Mesodermal cell (in vitro differentiated cells): ENCODE measurements at regions not wholly inside any gene's neighbourhood (a gene's known extent, or its start where the extent isn't known, plus 50 kb on each side); places are given as distances from the start of the nearest gene placed in this dataset.
"Not testable (repeated sequence)": the region's sequence is repeated elsewhere in the genome, so short reads cannot be mapped to it uniquely, and the experiment has no call there.

Source experiments
- H3K27ac ChIP-seq: 2 replicates; pipeline ENCODE4 v1.7.0; 2013; ENCODE audit warnings: mild to moderate bottlenecking, low read depth, low read length, moderate library complexity; ENCODE audit not compliant: severe bottlenecking
- H3K36me3 ChIP-seq: 2 replicates; pipeline ENCODE4 v1.7.1; 2013; ENCODE audit warnings: mild to moderate bottlenecking, low read length, moderate library complexity; ENCODE audit not compliant: control insufficient read depth, insufficient read depth
- H3K4me1 ChIP-seq: one replicate; pipeline ENCODE4 v1.7.1; 2013; ENCODE audit warnings: mild to moderate bottlenecking, low read length; ENCODE audit not compliant: insufficient read depth, control insufficient read depth, poor library complexity, severe bottlenecking
- H3K4me3 ChIP-seq: 2 replicates; pipeline ENCODE4 v1.7.0; 2013; ENCODE audit warnings: low read length, control low read depth, mild to moderate bottlenecking; ENCODE audit not compliant: insufficient read depth, poor library complexity, severe bottlenecking; ENCODE audit errors: extremely low read depth
- H3K9me3 ChIP-seq: 2 replicates; pipeline ENCODE4 v1.7.1; 2013; ENCODE audit warnings: mild to moderate bottlenecking, low read length, moderate library complexity; ENCODE audit not compliant: control insufficient read depth
- WGBS, 2 experiments: methylation state at CpG; one replicate each; pipeline ENCODE4 v1.1.5; 2013; ENCODE audit warnings: missing lambda C conversion rate in 2 of 2; ENCODE audit not compliant: insufficient coverage in 2 of 2; 5-methylcytosine and 5-hydroxymethylcytosine counted together

GRCh38 chr7:53237344-53237913 is 202.0 kb downstream of the POM121L12 start:
- WGBS, 2 experiments, result 71 to 73% methylated on average over 2 to 4 of the region's 4 CpGs
- H3K9me3 ChIP-seq, result no peaks in the 10 kb centered on the region
- no peaks in the 10 kb centered on the region for H3K36me3 ChIP-seq
- H3K4me1 ChIP-seq, result peaks cover 4% of the 10 kb centered on the region
- no peak overlapping the region for H3K4me3 ChIP-seq
- no peak overlapping the region for H3K27ac ChIP-seq

DNA sequence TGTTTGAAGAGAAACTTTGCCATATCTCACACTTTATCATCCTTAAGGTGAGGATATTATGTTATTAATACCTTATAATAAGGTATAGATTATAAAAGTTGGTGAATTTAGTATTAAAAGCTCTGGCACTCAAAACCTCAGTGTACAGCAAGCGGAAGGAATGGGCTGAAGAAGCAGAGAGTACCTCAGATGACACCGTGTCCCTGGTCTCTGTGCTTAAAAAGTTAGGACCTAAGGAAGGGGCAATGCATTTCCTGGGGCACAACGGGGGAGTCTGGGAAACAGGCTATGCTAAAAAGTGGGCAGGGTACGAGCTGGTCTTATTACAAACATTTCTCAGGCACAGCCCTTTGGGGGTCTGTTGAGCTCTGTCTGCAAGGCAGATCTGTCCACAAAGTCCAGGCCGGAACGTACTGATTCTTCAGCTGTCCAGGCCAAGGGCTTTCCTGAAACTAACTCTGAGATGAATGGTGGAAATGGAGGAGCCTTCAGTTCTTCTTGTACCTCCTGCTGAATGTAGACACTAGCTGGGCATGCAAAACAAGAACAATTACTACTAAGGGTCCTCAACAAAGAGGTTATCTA is 202.7 kb downstream of the POM121L12 start:
- Histone ChIP-seq H3K4me1 (peaks cover 4% of the 10 kb centered on the region), H3K36me3 (no peaks in the 10 kb centered on the region), H3K9me3 (no peaks in the 10 kb centered on the region), H3K4me3 (no peak overlapping the region), H3K27ac (no peak overlapping the region)
- 93 to 98% methylated on average over 5 to 6 of the region's 6 CpGs for WGBS, 2 experiments

DNA sequence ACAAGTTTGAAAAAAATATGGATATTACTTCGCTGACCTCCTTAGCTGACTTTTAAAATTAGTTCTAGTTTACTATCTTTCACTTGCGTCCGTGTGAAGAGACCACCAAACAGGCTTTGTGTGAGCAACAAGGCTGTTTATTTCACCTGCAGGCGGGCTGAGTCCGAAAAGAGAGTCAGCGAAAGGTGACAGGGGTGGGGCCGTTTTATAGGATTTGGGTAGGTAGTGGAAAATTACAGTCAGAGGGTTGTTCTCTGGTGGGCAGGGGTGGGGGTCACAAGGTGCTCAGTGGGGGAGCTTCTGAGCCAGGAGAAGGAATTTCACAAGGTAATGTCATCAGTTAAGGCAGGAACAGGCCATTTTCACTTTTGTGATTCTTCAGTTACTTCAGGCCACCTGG is 203.7 kb downstream of the POM121L12 start:
- WGBS, 2 experiments, result 88 to 89% methylated on average over 6 of the region's 7 CpGs
- H3K9me3 ChIP-seq, H3K27ac ChIP-seq, H3K4me1 ChIP-seq, H3K4me3 ChIP-seq, H3K36me3 ChIP-seq: not testable (repeated sequence)

- Histone ChIP-seq H3K9me3 (no peaks in the 10 kb centered on the region), H3K36me3 (no peaks in the 10 kb centered on the region), H3K4me1 (no peaks in the 10 kb centered on the region), H3K27ac (no peak overlapping the region), H3K4me3 (no peak overlapping the region)
- WGBS, 2 experiments, result 61 to 89% methylated on average over 2 to 3 of the region's 4 CpGs
Observed at GRCh38 chr7:53245721-53246120, 210.3 kb downstream of the POM121L12 start.

DNA sequence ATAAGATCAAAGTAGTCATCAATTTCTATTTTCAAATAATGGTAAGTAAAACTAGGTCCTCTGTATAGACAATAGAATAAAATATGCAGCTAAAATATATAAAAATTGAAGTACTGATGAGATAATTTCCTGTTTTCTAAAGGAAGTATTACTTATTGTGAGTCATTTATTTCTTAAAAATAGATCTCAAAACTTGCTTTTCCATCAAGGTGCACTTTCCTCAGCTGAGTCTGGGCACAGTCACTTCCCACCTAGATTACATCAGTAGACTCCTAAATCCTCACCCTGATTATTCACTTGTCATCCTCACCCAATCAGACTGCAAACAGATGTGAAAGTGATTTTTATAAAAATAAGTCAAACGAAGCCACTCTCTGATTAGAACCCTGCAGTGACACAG is 211.5 kb downstream of the POM121L12 start:
- Histone ChIP-seq H3K4me1 (no peaks in the 10 kb centered on the region), H3K27ac (no peak overlapping the region), H3K4me3 (no peak overlapping the region), H3K9me3 (no peaks in the 10 kb centered on the region), H3K36me3 (no peaks in the 10 kb centered on the region)
- 83% methylated on average over 1 of the region's 1 CpG; no CpG with 5 or more reads in 1 of the 2 experiments for WGBS, 2 experiments

GRCh38 chr7:53252539-53252938 is 217.1 kb downstream of the POM121L12 start:
- no peaks in the 10 kb centered on the region for H3K36me3 ChIP-seq
- H3K4me1 ChIP-seq, result no peaks in the 10 kb centered on the region
- 88% methylated on average over 1 of the region's 1 CpG; no CpG with 5 or more reads in 1 of the 2 experiments for WGBS, 2 experiments
- peaks cover 7% of the 10 kb centered on the region for H3K9me3 ChIP-seq
- H3K27ac ChIP-seq, result no peak overlapping the region
- no peak overlapping the region for H3K4me3 ChIP-seq

GRCh38 chr7:53272081-53272480 is 236.6 kb downstream of the POM121L12 start:
- Histone ChIP-seq H3K27ac (no peak overlapping the region), H3K36me3 (no peaks in the 10 kb centered on the region), H3K9me3 (no peaks in the 10 kb centered on the region), H3K4me1 (no peaks in the 10 kb centered on the region), H3K4me3 (no peak overlapping the region)
- WGBS, 2 experiments, result 52 to 67% methylated on average over 4 of the region's 4 CpGs

- no peaks in the 10 kb centered on the region for H3K36me3 ChIP-seq
- peaks cover 6% of the 10 kb centered on the region for H3K4me1 ChIP-seq
- no peaks in the 10 kb centered on the region for H3K9me3 ChIP-seq
- no peak overlapping the region for H3K27ac ChIP-seq
- WGBS, 2 experiments, result no CpG with 5 or more reads among the region's 5 CpGs
- H3K4me3 ChIP-seq, result no peak overlapping the region
Observed at GRCh38 chr7:53281312-53281711, 245.9 kb downstream of the POM121L12 start.

- WGBS, 2 experiments, result 88 to 100% methylated on average over 2 to 3 of the region's 4 CpGs
- no peaks in the 10 kb centered on the region for H3K9me3 ChIP-seq
- H3K4me3 ChIP-seq, result no peak overlapping the region
- no peaks in the 10 kb centered on the region for H3K36me3 ChIP-seq
- H3K27ac ChIP-seq, result no peak overlapping the region
- H3K4me1 ChIP-seq, result no peaks in the 10 kb centered on the region
Observed at GRCh38 chr7:53292341-53292740, 256.9 kb downstream of the POM121L12 start.

- 86% methylated on average over 1 of the region's 4 CpGs; no CpG with 5 or more reads in 1 of the 2 experiments for WGBS, 2 experiments
- no peak overlapping the region for H3K27ac ChIP-seq
- no peaks in the 10 kb centered on the region for H3K4me1 ChIP-seq
- H3K9me3 ChIP-seq, result no peaks in the 10 kb centered on the region
- no peak overlapping the region for H3K4me3 ChIP-seq
- H3K36me3 ChIP-seq, result no peaks in the 10 kb centered on the region
Observed at GRCh38 chr7:53302496-53303246, 267.2 kb downstream of the POM121L12 start.

GRCh38 chr7:53303781-53304180 is 268.3 kb downstream of the POM121L12 start:
- H3K4me1 ChIP-seq, result no peaks in the 10 kb centered on the region
- no peak overlapping the region for H3K4me3 ChIP-seq
- H3K27ac ChIP-seq, result no peak overlapping the region
- H3K36me3 ChIP-seq, result no peaks in the 10 kb centered on the region
- no peaks in the 10 kb centered on the region for H3K9me3 ChIP-seq
- 83 to 100% methylated on average over 1 to 2 of the region's 2 CpGs for WGBS, 2 experiments
